ENCODE measurements at regions not wholly inside any gene's neighbourhood (a gene's known extent, or its start where the extent isn't known, plus 50 kb on each side); places are given as distances from the start of the nearest gene placed in this dataset.

GRCh38 chr10:23912884-23913404 is 296.0 kb upstream of the KIAA1217 start:
- no peaks in the 10 kb centered on the region for H3K27me3 Mint-ChIP-seq (ENCODE audit: insufficient read depth)
- no peaks in the 10 kb centered on the region for H3K36me3 ChIP-seq (ENCODE audit: control insufficient read depth, insufficient read depth, low read length)
- no peaks in the 10 kb centered on the region for H3K9me3 Mint-ChIP-seq
- no peak overlapping the region for H3K4me3 ChIP-seq (ENCODE audit: low read length)
- no peaks in the 10 kb centered on the region for H3K36me3 Mint-ChIP-seq (ENCODE audit: low read depth)
- H3K4me1 Mint-ChIP-seq = no peaks in the 10 kb centered on the region
- H3K27ac Mint-ChIP-seq = no peak overlapping the region
- no peaks in the 10 kb centered on the region for H3K27me3 ChIP-seq (ENCODE audit: control insufficient read depth, insufficient read depth, low read length, poor library complexity, severe bottlenecking)
- no peaks in the 10 kb centered on the region for H3K4me1 ChIP-seq (ENCODE audit: control insufficient read depth, insufficient read depth, low read length)
- TF ChIP-seq, protein P1, sequence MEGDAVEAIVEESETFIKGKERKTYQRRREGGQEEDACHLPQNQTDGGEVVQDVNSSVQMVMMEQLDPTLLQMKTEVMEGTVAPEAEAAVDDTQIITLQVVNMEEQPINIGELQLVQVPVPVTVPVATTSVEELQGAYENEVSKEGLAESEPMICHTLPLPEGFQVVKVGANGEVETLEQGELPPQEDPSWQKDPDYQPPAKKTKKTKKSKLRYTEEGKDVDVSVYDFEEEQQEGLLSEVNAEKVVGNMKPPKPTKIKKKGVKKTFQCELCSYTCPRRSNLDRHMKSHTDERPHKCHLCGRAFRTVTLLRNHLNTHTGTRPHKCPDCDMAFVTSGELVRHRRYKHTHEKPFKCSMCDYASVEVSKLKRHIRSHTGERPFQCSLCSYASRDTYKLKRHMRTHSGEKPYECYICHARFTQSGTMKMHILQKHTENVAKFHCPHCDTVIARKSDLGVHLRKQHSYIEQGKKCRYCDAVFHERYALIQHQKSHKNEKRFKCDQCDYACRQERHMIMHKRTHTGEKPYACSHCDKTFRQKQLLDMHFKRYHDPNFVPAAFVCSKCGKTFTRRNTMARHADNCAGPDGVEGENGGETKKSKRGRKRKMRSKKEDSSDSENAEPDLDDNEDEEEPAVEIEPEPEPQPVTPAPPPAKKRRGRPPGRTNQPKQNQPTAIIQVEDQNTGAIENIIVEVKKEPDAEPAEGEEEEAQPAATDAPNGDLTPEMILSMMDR (conservative IDR thresholded peaks at IDR 0.05) = no peak
- WGBS, 2 experiments (ENCODE audit: insufficient coverage in 1 of 2, insufficient read length in 1 of 2) = 80 to 82% methylated on average over 6 of the region's 6 CpGs
- no peak overlapping the region for H3K9ac ChIP-seq (ENCODE audit: extremely low read depth, low read length, poor library complexity, severe bottlenecking)
- no peak overlapping the region for H3K4me3 Mint-ChIP-seq
- no peaks in the 10 kb centered on the region for H3K9me3 ChIP-seq (ENCODE audit: control insufficient read depth, low read length)
- H3K27ac ChIP-seq (ENCODE audit: low read depth, low read length) = peak overlapping the region; percentile 32
- DNase-seq = no peak

DNA sequence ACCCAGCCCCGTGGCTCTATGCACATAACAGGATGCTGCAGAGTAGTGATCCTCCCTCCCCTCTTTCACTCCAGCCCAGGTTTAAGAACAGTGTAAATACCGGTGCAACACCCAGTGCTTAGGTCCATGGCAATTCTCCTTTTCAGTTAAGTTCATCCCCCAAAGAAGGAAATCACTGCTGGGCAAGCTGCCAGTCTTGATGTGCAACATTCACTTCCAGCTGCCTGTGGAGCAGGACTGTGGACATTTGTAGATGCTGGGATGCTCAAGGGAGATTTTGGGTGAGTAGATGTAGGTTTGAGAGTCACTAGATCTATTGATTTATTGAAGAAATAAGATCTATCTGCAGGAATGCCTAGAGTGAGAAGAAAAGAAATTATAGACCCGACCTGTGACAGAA is 294.3 kb upstream of the KIAA1217 start:
- WGBS, 2 experiments (ENCODE audit: insufficient coverage in 1 of 2, insufficient read length in 1 of 2) = 83 to 93% methylated on average over 2 to 3 of the region's 3 CpGs
- TF ChIP-seq, protein P1 (conservative IDR thresholded peaks at IDR 0.05) = no peak
- no peaks in the 10 kb centered on the region for H3K36me3 ChIP-seq (ENCODE audit: control insufficient read depth, insufficient read depth, low read length)
- no peaks in the 10 kb centered on the region for H3K4me1 Mint-ChIP-seq
- H3K4me3 Mint-ChIP-seq = no peak overlapping the region
- H3K36me3 Mint-ChIP-seq (ENCODE audit: low read depth) = no peaks in the 10 kb centered on the region
- no peaks in the 10 kb centered on the region for H3K9me3 ChIP-seq (ENCODE audit: control insufficient read depth, low read length)
- no peak overlapping the region for H3K27ac ChIP-seq (ENCODE audit: low read depth, low read length)
- H3K4me3 ChIP-seq (ENCODE audit: low read length) = no peak overlapping the region
- H3K9ac ChIP-seq (ENCODE audit: extremely low read depth, low read length, poor library complexity, severe bottlenecking) = no peak overlapping the region
- peaks cover 2% of the 10 kb centered on the region for H3K9me3 Mint-ChIP-seq
- no peaks in the 10 kb centered on the region for H3K4me1 ChIP-seq (ENCODE audit: control insufficient read depth, insufficient read depth, low read length)
- H3K27ac Mint-ChIP-seq = no peak overlapping the region
- H3K27me3 ChIP-seq (ENCODE audit: control insufficient read depth, insufficient read depth, low read length, poor library complexity, severe bottlenecking) = no peaks in the 10 kb centered on the region
- no peaks in the 10 kb centered on the region for H3K27me3 Mint-ChIP-seq (ENCODE audit: insufficient read depth)
- no peak for DNase-seq

DNA sequence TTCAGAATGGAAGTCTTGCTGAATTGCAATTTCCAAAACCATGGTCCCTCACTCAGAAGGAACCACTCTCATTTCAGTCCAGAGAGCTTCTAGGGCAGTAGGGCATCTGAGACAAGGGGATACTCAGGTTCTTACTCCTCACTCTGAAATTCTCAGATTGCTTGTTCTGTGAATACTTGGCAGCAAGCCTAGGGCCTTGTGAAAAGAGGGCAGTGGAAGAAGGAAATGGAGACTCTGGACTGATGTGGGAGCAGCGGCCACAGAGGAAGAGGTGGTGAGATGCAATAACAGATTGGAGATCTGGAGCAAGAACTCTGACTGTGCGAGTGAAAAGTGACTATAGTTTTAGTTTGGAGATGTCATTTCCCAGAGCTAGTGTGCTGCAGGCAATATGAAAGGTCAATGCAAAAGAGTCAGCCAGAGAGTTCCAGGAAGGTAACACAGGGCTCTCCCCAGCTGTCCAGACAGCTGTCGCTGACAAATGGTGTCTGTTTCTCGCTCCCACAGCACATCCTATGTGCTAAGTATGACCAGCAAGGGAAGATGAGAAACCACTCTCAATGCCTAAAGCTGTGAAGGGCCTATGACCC is 291.6 kb upstream of the KIAA1217 start:
- H3K9me3 Mint-ChIP-seq = peaks cover 13% of the 10 kb centered on the region
- H3K4me3 Mint-ChIP-seq = no peak overlapping the region
- H3K27ac Mint-ChIP-seq = no peak overlapping the region
- no peak for DNase-seq
- Histone ChIP-seq H3K9me3 (ENCODE audit: control insufficient read depth, low read length) (no peaks in the 10 kb centered on the region), H3K27ac (ENCODE audit: low read depth, low read length) (no peak overlapping the region), H3K27me3 (ENCODE audit: control insufficient read depth, insufficient read depth, low read length, poor library complexity, severe bottlenecking) (no peaks in the 10 kb centered on the region), H3K4me1 (ENCODE audit: control insufficient read depth, insufficient read depth, low read length) (no peaks in the 10 kb centered on the region), H3K36me3 (ENCODE audit: control insufficient read depth, insufficient read depth, low read length) (no peaks in the 10 kb centered on the region), H3K4me3 (ENCODE audit: low read length) (no peak overlapping the region), H3K9ac (ENCODE audit: extremely low read depth, low read length, poor library complexity, severe bottlenecking) (no peak overlapping the region)
- 91 to 92% methylated on average over 4 of the region's 4 CpGs for WGBS, 2 experiments (ENCODE audit: insufficient coverage in 1 of 2, insufficient read length in 1 of 2)
- no peaks in the 10 kb centered on the region for H3K4me1 Mint-ChIP-seq
- no peaks in the 10 kb centered on the region for H3K36me3 Mint-ChIP-seq (ENCODE audit: low read depth)
- H3K27me3 Mint-ChIP-seq (ENCODE audit: insufficient read depth) = no peaks in the 10 kb centered on the region
- TF ChIP-seq, protein P1 (conservative IDR thresholded peaks at IDR 0.05) = no peak

Measured in endodermal cell (in vitro differentiated cells).